Uterus (tissue), 3 donors: ENCODE measurements at regions not wholly inside any gene's neighbourhood (a gene's known extent, or its start where the extent isn't known, plus 50 kb on each side); places are given as distances from the start of the nearest gene placed in this dataset.

ENCODE experiments used
- DNase-seq, 2 donors: peaks; one replicate each; pipeline ENCODE4 v3.0.0-alpha.2; 2019 to 2020
- H3K27ac ChIP-seq, 2 donors: fragments of 200-600 bp; sonication (generic); 1 replicate in 1 of 2; 2 replicates in 1 of 2; pipeline ENCODE4 v1.5.1; 2016 to 2018
- H3K27me3 ChIP-seq, 2 donors: fragments of 200-600 bp; sonication (generic); one replicate each; pipeline ENCODE4 v1.5.1; 2018 to 2019; ENCODE audit warnings: control low read depth in 1 of 2
- H3K36me3 ChIP-seq, 2 donors: fragments of 200-600 bp; sonication (generic); one replicate each; pipeline ENCODE4 v1.5.1; 2019; ENCODE audit warnings: control low read depth in 1 of 2
- H3K4me1 ChIP-seq, 2 donors: fragments of 200-600 bp; sonication (generic); one replicate each; pipeline ENCODE4 v1.5.1; 2018 to 2019; ENCODE audit warnings: control low read depth in 1 of 2
- H3K4me3 ChIP-seq, 2 donors: fragments of 200-600 bp; sonication (generic); 1 replicate in 1 of 2; 2 replicates in 1 of 2; pipeline ENCODE4 v1.5.1; 2018 to 2019; ENCODE audit warnings: mild to moderate bottlenecking in 1 of 2
- H3K9me3 ChIP-seq, 2 donors: fragments of 200-600 bp; sonication (generic); one replicate each; pipeline ENCODE4 v1.5.1; 2019; ENCODE audit warnings: control low read depth in 1 of 2
- CTCF ChIP-seq, 4 experiments: fragments of 200-600 bp in 2 of 4; fragments of 450-650 bp in 2 of 4; sonication (generic) in 2 of 4; IDR thresholded peaks; one replicate each; pipeline ENCODE4 v1.5.1; 2016 to 2019; ENCODE audit warnings: antibody characterized with exemption in 4 of 4, mild to moderate bottlenecking in 2 of 4, moderate library complexity in 1 of 4
- POLR2A ChIP-seq, 2 donors: fragments of 450-650 bp; IDR thresholded peaks; one replicate each; pipeline ENCODE4 v1.6.1; 2016; ENCODE audit warnings: antibody characterized with exemption in 2 of 2, mild to moderate bottlenecking in 1 of 2, moderate library complexity in 1 of 2
- intact Hi-C: fragments of 100-400 bp; cut with DNase I; formaldehyde crosslinking; loops from one replicate; pipeline ENCODE4 v1.15.1; 2023; ENCODE audit warnings: low total_unique reads
- donor health status: DM: yes; HTN: yes; CAD: no.

GRCh38 chr17:12592941-12593340 is 72.7 kb upstream of the MYOCD start:
- intact Hi-C loops = no loop called here
- no peak for DNase-seq
- TF ChIP-seq POLR2A (IDR thresholded peaks at IDR 0.05) = no peak
- TF ChIP-seq CTCF (IDR thresholded peaks at IDR 0.05) = no peak
- H3K27ac ChIP-seq = no peak overlapping the region
- no peaks in the 10 kb centered on the region for H3K4me1 ChIP-seq
- H3K36me3 ChIP-seq = no peaks in the 10 kb centered on the region
- H3K27me3 ChIP-seq = no peaks in the 10 kb centered on the region
- H3K4me3 ChIP-seq = no peak overlapping the region
- H3K9me3 ChIP-seq = no peaks in the 10 kb centered on the region

- H3K27ac ChIP-seq = no peak overlapping the region
- no peak overlapping the region for H3K4me3 ChIP-seq
- H3K9me3 ChIP-seq = no peaks in the 10 kb centered on the region
- H3K4me1 ChIP-seq = no peaks in the 10 kb centered on the region
- TF ChIP-seq POLR2A (IDR thresholded peaks at IDR 0.05) (no peak), CTCF (IDR thresholded peaks at IDR 0.05) (no peak)
- intact Hi-C loops = no loop called here
- DNase-seq = no peak
- H3K27me3 ChIP-seq = no peaks in the 10 kb centered on the region
- H3K36me3 ChIP-seq = no peaks in the 10 kb centered on the region
Measured at GRCh38 chr17:12596961-12597360, 68.7 kb upstream of the MYOCD start.

GRCh38 chr17:12597895-12598294 is 67.8 kb upstream of the MYOCD start:
- intact Hi-C loops = no loop called here
- Histone ChIP-seq H3K36me3 (no peaks in the 10 kb centered on the region), H3K27ac (no peak overlapping the region), H3K4me1 (no peaks in the 10 kb centered on the region), H3K9me3 (no peaks in the 10 kb centered on the region), H3K4me3 (no peak overlapping the region), H3K27me3 (no peaks in the 10 kb centered on the region)
- DNase-seq = no peak
- TF ChIP-seq POLR2A (IDR thresholded peaks at IDR 0.05) (no peak), CTCF (IDR thresholded peaks at IDR 0.05) (no peak)

- H3K27me3 ChIP-seq = no peaks in the 10 kb centered on the region
- intact Hi-C loops = no loop called here
- DNase-seq = no peak
- no peaks in the 10 kb centered on the region for H3K36me3 ChIP-seq
- TF ChIP-seq POLR2A (IDR thresholded peaks at IDR 0.05) (no peak), CTCF (IDR thresholded peaks at IDR 0.05) (no peak)
- no peaks in the 10 kb centered on the region for H3K4me1 ChIP-seq
- H3K27ac ChIP-seq = no peak overlapping the region
- H3K9me3 ChIP-seq = no peaks in the 10 kb centered on the region
- H3K4me3 ChIP-seq = no peak overlapping the region
Measured at GRCh38 chr17:12599186-12599920, 66.3 kb upstream of the MYOCD start.

GRCh38 chr17:12600349-12600748 is 65.3 kb upstream of the MYOCD start:
- Histone ChIP-seq H3K4me3 (no peak overlapping the region), H3K27me3 (no peaks in the 10 kb centered on the region), H3K36me3 (no peaks in the 10 kb centered on the region), H3K4me1 (no peaks in the 10 kb centered on the region), H3K27ac (no peak overlapping the region), H3K9me3 (no peaks in the 10 kb centered on the region)
- intact Hi-C loops = no loop called here
- no peak for DNase-seq
- TF ChIP-seq CTCF (IDR thresholded peaks at IDR 0.05) (no peak), POLR2A (IDR thresholded peaks at IDR 0.05) (no peak)
